Stimulated activated CD4-positive, alpha-beta T cell treated with anti-CD3 and anti-CD28 coated beads, TNF-alpha, amount 100 ng/mL, for 48 hours (primary cell): ENCODE measurements at regions not wholly inside any gene's neighbourhood (a gene's known extent, or its start where the extent isn't known, plus 50 kb on each side); places are given as distances from the start of the nearest gene placed in this dataset.
"Not testable (repeated sequence)": the region's sequence is repeated elsewhere in the genome, so short reads cannot be mapped to it uniquely, and the experiment has no call there.

ENCODE experiments used
- DNase-seq, 3 donors: peaks; one replicate each; pipeline ENCODE4 v3.0.0-alpha.2; 2020; ENCODE audit warnings: low read depth in 3 of 3

- DNase-seq, result not testable (repeated sequence)
Observed at GRCh38 chr11:3514635-3515424, 127.0 kb downstream of the ART5 start.

DNA sequence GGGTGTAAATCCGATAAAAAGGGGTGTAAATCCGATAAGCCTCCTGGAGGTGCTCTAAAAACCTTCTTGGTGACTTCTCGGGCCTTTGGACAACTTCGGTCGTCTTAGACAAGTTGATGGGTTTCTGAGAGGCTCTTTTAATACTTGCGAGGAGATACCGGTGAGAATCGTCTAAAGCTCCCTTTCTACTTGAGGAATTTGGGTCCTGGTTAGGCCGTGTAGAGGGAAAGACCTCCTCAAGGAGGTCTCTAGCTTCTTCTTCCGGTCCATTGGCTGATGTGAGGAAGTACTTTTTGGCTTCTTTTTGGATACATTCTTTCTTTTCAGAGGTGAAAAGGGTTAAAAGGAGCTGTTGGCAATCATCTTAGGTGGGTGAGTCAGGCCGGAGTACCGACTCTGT, 128.5 kb downstream of the ART5 start:
- DNase-seq, result not testable (repeated sequence)

GRCh38 chr11:3512751-3513150, 129.0 kb downstream of the ART5 start:
- not testable (repeated sequence) for DNase-seq

DNA sequence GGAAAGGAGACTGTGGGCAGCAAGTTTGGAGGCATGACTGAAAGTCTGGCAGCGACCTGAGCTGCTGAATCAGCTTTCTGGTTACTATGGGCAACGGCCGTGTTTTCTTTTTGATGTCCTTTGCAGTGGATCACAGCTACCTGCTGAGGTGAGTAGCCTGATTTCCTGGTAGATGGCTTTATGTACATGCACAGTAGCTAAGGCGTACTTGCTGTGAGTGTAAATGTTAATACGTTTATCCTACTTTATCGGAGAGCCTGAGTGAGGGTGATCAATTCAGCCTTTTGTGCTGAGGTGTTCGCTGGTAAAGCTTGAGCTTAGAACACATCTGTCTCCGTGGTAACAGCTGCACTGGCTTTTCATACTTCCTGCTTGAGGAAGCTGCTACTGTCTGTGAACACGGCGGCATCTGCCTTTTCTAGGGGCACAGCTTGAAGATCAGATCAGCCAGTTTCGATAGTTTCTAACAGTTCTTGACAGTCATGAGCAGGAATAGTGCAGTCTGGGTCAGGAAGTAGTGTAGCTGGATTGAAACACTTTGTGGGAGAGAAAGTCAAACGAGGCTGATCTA, 129.6 kb downstream of the ART5 start:
- peak in 1 of 3 donors; percentile 17 for DNase-seq

DNA sequence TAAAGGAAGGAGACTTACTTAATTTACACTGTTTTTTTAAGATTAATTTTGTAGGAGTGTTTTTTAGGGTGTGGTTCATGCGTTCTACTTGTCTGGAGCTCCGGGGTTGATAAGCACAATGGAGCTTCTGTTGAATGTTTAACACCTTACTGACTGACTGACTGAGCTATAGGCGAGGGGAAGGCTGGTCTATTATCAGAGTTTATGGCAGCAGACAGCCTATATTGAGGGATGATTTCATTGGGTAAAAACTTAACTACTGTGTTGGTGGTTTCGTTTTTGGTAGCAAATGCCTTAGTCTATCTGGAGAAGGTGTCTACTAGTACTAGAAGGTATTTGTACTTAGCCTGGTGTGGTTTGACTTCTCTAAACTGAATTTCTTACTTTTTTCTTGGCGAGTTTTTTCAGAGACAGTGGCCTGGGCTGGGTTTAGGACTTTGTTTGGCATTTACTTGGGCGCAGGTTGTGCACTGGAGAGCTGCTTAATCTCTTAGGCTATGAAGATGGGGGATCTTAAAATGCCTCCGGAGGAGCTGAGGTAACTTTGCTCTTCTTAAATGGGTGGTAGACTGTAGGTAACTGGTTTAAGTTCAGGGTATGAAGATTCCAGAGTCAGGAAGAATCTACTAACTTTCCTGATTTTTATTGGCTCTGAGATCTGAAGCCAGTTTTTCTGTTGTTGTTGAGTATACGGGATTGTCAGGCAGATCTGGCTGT, 130.2 kb downstream of the ART5 start:
- not testable (repeated sequence) for DNase-seq

DNA sequence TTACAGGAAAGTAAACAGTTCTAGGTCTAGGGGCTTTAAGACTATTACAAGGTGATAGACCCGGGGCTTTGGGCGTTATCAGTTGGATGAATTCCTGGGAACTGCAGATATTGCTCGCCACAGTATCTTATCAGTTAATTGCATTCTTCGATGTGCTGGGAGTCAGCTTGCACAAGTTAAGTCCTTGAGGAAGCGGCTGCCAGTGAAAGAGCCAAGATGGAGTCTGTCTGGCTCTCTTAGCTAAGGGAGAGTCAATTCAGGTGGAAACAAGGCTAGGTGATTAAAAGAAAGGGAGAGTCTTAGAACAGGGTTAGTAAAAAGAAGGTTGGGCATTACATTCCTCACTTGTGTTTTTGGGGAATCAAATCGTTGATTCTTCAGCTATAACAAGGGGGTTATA, 130.6 kb upstream of the ZNF195 start:
- not testable (repeated sequence) for DNase-seq

DNA sequence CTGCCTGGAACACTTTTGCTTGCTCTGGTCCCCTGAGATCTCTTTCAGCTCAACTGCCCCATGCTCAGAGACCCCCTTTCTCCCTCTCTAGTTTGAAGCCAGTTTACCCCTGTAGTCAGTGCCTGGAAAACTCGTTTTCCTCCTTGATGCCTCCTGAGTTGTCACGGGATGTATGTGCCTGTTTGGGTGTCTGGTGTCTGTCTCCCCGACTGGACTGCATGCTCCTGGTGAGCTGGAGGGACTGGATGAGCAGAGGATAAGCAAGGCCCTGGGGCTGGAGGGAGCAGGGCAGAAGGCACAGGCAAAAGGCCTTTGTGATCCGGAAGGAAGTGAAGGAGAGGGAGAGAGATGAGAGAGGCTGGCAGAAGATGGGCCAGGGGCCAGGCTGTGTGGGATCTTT, 120.3 kb upstream of the ZNF195 start:
- not testable (repeated sequence) for DNase-seq

GRCh38 chr11:3498356-3498755, 119.4 kb upstream of the ZNF195 start:
- not testable (repeated sequence) for DNase-seq

DNA sequence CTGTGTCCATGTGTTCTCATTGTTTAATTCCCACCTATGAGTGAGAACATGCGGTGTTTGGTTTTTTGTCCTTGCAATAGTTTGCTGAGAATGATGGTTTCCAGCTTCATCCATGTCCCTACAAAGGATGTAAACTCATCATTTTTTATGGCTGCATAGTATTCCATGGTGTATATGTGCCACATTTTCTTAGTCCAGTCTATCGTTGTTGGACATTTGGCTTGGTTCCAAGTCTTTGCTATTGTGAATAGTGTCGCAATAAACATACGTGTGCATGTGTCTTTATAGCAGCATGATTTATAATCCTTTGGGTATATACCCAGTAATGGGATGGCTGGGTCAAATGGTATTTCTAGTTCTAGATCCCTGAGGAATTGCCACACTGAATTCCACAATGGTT, 114.2 kb upstream of the ZNF195 start:
- not testable (repeated sequence) for DNase-seq

DNA sequence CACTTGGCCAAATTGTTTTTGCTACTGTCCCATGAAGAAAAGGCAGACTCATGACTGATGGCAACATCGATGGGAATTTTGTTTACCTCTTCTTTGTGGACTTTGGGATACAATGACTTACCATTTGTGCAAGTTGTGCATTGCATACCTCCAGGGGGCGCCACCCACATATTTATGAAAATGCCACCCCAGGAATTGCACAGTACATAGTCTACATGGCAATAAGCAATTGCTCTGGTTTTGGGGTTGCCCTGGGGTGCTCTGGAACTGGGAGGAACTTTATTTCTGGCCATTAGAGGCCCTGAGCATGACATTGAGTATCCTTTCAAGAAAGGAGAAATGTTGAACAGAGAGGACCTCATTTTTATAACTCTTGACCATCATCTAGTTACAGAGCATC, 109.1 kb upstream of the ZNF195 start:
- not testable (repeated sequence) for DNase-seq

DNA sequence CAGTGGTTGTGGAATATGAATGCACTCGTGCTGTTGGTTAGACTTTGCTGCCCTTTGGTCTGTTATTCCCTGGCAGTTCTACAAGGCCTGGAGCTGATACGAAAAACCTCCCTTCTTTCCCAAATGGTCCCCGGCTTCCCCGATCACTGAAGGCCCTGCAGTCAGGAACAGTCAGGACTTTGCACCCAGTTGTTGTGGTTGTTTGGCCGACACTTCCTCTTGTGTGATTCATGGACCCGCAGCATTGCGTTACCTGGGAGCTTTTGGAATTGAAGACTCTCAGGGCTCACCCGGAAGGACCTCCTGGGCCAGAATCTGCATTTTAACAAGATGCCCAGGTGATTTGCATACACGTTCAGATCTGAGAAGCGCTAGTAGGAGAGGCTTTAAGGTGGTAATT, 106.8 kb upstream of the ZNF195 start:
- not testable (repeated sequence) for DNase-seq

- not testable (repeated sequence) for DNase-seq
Observed at GRCh38 chr11:3476937-3477885, 98.3 kb upstream of the ZNF195 start.

DNA sequence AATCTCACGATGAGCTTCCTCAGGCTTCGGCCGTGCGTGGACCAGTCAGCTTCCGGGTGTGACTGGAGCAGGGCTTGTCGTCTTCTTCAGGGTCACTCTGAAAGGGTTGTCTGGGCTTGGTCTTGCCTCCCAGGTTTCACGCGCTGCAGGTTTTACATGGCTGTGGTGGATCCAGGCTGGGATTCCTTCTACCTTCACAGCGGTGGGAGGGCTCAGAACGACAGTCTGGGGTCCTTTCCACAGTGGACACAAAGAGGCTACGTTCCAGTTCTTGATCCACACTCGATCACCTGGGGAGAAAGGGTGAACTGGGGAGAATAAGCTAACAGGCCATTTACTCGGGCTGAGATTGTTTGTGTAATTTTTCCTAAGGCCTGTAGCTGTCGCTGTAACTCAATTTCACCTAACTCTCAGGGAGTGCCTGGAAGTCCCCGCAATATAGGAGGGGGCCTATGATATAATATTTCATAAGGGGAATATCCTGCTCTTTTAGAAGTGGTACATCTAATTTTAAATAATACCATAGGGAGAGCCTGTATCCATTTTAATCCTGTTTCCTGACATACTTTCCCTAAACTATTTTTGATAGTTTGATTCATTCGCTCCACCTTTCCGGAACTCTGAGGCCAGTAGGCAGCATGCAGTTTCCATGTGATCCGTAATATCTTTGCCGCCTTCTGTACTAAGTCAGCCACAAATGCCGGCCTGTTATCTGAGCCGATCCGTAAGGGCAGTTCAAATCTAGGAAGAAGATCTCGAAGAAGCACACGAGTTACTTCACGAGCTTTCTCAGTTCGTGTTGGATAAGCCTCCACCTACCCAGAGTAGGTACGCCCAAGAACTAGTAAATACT, 97.4 kb upstream of the ZNF195 start:
- DNase-seq, result not testable (repeated sequence)

DNA sequence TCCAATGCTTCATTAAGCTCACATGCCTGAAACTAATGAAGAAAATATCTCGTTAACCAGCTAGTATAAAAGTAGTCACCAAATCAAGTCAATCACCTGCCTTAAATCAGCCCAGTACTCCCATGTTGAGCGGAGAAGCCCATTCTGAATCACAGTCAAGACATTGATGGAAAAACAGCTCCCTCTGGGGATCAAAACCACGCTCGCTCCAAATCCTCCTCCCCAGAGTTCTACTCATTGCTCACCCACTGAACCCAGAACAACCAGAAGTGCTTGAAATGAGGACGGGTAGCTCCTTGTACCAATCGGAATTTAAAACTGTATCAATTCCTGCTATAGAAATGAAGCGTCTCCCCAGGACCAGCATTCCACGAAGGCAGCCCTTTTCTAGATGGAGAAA, 90.0 kb upstream of the ZNF195 start:
- not testable (repeated sequence) for DNase-seq

DNA sequence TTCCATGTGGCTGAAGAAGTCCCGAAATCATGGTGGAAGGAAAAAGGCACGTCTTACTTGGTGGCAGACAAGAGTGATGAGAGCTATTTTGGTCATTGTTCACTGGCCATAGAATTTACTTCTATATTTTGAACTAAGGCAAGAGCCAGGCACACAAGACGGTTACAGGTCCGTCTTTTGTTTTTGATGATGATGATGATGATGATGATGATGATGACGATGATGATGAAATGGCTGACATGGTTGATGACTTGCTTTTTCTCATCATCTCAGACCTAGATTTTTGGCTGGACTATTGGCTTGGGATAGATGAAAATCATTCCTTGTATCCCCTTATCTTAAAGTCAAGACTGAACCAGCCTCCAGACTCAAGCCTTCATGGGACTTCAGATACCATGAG, 88.7 kb upstream of the ZNF195 start:
- not testable (repeated sequence) for DNase-seq

DNA sequence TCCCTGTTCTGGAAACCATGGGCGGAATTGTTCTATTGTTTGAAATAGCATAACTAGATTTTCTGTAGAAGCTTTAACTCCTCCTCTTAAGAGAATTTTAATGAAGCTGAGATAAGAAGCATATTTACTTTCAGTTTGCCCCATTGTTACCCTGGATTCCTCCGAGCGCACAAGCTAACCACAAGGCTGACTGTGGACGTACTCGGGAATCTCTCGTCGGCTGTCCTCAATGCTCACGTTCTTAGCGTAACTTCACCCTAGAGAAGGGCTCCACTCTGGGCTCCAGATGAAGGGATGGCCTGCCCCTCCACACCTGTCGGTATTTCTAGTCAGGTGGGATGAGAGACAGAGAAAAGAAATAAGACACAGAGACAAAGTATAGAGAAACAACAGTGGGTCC, 76.7 kb upstream of the ZNF195 start:
- not testable (repeated sequence) for DNase-seq

GRCh38 chr11:3454844-3455243, 75.9 kb upstream of the ZNF195 start:
- peak; percentile 23 to 48 (median 32) for DNase-seq

DNA sequence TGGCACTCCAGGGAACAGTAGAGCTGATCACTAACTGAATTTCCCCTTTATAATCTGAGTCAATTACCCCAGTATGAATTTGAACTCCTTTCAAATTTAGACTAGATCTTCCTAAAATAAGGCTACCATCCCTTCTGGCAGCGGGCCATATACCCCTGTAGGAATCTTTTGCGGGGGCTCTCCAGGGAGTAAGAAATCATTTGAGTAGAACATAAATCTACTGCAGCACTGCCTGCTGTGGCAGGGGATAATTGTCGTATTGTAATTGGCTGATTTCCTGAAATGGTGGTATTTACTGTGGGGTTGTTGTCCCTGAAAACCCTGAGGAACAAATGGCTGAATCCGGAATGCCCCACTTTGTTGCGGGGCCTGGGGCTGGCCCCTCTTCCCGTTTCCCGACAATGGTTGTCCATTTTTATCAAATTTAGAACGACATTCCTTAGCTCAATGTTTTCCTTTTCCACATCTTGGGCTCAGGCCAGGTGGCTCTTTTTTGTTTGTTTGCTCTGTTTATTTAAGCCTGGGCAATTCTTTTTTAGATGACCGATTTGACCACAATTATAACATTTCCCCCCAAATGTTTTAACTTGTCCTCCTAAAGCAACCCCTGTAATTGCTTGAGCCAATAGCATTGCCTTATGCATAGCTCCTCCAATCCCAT, 74.8 kb upstream of the ZNF195 start:
- not testable (repeated sequence) for DNase-seq

DNA sequence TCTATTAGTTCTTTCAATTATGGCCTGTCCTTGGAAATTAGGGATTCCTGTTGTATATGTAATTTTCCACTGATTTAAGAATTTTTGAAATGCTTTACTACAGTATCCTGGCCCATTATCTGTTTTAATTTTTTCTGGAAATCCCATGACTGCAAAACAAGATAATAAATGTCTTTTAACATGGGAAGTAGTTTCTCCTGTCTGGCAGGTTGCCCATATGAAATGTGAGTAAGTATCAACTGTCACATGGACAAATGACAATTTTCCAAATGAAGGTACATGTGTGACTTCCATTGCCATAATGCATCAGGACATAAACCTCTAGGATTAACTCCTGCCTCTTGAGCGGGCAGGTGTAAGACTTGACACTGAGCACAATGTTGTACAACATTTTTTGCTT, 71.9 kb upstream of the ZNF195 start:
- not testable (repeated sequence) for DNase-seq

DNA sequence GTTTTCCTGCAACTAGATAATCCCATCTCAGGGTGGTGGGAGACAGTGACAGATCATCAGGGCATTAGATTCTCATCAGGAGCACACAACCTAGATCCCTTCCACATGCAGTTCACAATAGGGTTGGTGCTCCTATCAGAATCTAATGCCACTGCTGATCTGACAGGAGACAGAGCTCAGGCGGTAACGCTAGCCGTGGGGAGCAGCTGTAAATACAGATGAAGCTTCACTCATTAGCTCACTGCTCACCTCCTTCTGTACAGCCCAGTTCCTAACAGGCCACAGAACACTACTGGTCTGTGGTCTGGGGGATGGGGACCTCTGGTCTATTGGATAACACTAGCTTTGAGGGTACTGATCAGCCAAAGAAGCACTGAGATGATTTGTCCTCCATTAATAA, 66.6 kb upstream of the ZNF195 start:
- DNase-seq, result not testable (repeated sequence)
